K562 (cell line): ENCODE measurements at regions not wholly inside any gene's neighbourhood (a gene's known extent, or its start where the extent isn't known, plus 50 kb on each side); places are given as distances from the start of the nearest gene placed in this dataset.

Source experiments
- CSDE1 ChIP-seq, 2 experiments: fragments of 450-650 bp; IDR thresholded peaks; 2 replicates each; pipeline ENCODE4 v1.6.1; 2016; ENCODE audit warnings: mild to moderate bottlenecking in 1 of 2
- MCM3 ChIP-seq: fragments of 450-650 bp; IDR thresholded peaks from 2 replicates; pipeline ENCODE4 v1.6.1; 2016
- TF ChIP-seq, protein P1 (sequence below), 2 experiments: fragments of 450-650 bp; formaldehyde crosslinking in 1 of 2; IDR thresholded peaks; 2 replicates each; pipeline versions ENCODE4 v1.4.0 to v1.6.1; 2014 to 2020; ENCODE audit warnings: mild to moderate bottlenecking in 2 of 2, borderline replicate concordance in 1 of 2, low read depth in 1 of 2
- TF ChIP-seq, protein P2 (sequence below): sonication (generic); formaldehyde crosslinking; IDR thresholded peaks from 2 replicates; pipeline ENCODE4 v1.8.0; 2022; ENCODE audit warnings: mild to moderate bottlenecking, missing genetic modification reagents

GRCh38 chr17:12599186-12599920 lies 66.3 kb upstream of the MYOCD start (continued):
- TF ChIP-seq, protein P1, sequence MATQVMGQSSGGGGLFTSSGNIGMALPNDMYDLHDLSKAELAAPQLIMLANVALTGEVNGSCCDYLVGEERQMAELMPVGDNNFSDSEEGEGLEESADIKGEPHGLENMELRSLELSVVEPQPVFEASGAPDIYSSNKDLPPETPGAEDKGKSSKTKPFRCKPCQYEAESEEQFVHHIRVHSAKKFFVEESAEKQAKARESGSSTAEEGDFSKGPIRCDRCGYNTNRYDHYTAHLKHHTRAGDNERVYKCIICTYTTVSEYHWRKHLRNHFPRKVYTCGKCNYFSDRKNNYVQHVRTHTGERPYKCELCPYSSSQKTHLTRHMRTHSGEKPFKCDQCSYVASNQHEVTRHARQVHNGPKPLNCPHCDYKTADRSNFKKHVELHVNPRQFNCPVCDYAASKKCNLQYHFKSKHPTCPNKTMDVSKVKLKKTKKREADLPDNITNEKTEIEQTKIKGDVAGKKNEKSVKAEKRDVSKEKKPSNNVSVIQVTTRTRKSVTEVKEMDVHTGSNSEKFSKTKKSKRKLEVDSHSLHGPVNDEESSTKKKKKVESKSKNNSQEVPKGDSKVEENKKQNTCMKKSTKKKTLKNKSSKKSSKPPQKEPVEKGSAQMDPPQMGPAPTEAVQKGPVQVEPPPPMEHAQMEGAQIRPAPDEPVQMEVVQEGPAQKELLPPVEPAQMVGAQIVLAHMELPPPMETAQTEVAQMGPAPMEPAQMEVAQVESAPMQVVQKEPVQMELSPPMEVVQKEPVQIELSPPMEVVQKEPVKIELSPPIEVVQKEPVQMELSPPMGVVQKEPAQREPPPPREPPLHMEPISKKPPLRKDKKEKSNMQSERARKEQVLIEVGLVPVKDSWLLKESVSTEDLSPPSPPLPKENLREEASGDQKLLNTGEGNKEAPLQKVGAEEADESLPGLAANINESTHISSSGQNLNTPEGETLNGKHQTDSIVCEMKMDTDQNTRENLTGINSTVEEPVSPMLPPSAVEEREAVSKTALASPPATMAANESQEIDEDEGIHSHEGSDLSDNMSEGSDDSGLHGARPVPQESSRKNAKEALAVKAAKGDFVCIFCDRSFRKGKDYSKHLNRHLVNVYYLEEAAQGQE (IDR thresholded peaks at IDR 0.05; ENCODE audit: borderline replicate concordance), result no peak
- TF ChIP-seq, protein P1 (CRISPR knock-in tag; IDR thresholded peaks at IDR 0.05; ENCODE audit: low read depth), result no peak
- TF ChIP-seq, protein P2, sequence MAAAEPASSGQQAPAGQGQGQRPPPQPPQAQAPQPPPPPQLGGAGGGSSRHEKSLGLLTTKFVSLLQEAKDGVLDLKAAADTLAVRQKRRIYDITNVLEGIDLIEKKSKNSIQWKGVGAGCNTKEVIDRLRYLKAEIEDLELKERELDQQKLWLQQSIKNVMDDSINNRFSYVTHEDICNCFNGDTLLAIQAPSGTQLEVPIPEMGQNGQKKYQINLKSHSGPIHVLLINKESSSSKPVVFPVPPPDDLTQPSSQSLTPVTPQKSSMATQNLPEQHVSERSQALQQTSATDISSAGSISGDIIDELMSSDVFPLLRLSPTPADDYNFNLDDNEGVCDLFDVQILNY (CRISPR knock-in tag), result no peak
- TF ChIP-seq CSDE1 (IDR thresholded peaks at IDR 0.05) (no peak), MCM3 (no peak)
